ENCODE measurements at regions not wholly inside any gene's neighbourhood (a gene's known extent, or its start where the extent isn't known, plus 50 kb on each side); places are given as distances from the start of the nearest gene placed in this dataset.

GRCh38 chr5:125348936-125349831, 602.7 kb upstream of the ZNF608 start:
- DNase-seq (ENCODE audit: low read depth), result peak; percentile 66
- no peak overlapping the region for H3K4me3 ChIP-seq (ENCODE audit: low read length)
- TF ChIP-seq CTCF (conservative IDR thresholded peaks at IDR 0.05; ENCODE audit: low read length), result peak; percentile 29

GRCh38 chr5:125357660-125358059, 611.2 kb upstream of the ZNF608 start:
- DNase-seq (ENCODE audit: low read depth), result no peak
- no peak overlapping the region for H3K4me3 ChIP-seq (ENCODE audit: low read length)
- no peak for TF ChIP-seq CTCF (conservative IDR thresholded peaks at IDR 0.05; ENCODE audit: low read length)

GRCh38 chr5:125365747-125366146, 619.3 kb upstream of the ZNF608 start:
- no peak for TF ChIP-seq CTCF (conservative IDR thresholded peaks at IDR 0.05; ENCODE audit: low read length)
- H3K4me3 ChIP-seq (ENCODE audit: low read length), result no peak overlapping the region
- no peak for DNase-seq (ENCODE audit: low read depth)

GRCh38 chr5:125367702-125368101, 621.3 kb upstream of the ZNF608 start:
- no peak overlapping the region for H3K4me3 ChIP-seq (ENCODE audit: low read length)
- no peak for TF ChIP-seq CTCF (conservative IDR thresholded peaks at IDR 0.05; ENCODE audit: low read length)
- DNase-seq (ENCODE audit: low read depth), result no peak

- no peak for DNase-seq (ENCODE audit: low read depth)
- TF ChIP-seq CTCF (conservative IDR thresholded peaks at IDR 0.05; ENCODE audit: low read length), result no peak
- no peak overlapping the region for H3K4me3 ChIP-seq (ENCODE audit: low read length)
Observed at GRCh38 chr5:125370461-125371205, 624.2 kb upstream of the ZNF608 start.

GRCh38 chr5:125372694-125373631, 626.5 kb upstream of the ZNF608 start:
- DNase-seq (ENCODE audit: low read depth), result peak; percentile 60
- no peak for TF ChIP-seq CTCF (conservative IDR thresholded peaks at IDR 0.05; ENCODE audit: low read length)
- no peak overlapping the region for H3K4me3 ChIP-seq (ENCODE audit: low read length)
